ENCODE measurements at regions not wholly inside any gene's neighbourhood (a gene's known extent, or its start where the extent isn't known, plus 50 kb on each side); places are given as distances from the start of the nearest gene placed in this dataset.

DNA sequence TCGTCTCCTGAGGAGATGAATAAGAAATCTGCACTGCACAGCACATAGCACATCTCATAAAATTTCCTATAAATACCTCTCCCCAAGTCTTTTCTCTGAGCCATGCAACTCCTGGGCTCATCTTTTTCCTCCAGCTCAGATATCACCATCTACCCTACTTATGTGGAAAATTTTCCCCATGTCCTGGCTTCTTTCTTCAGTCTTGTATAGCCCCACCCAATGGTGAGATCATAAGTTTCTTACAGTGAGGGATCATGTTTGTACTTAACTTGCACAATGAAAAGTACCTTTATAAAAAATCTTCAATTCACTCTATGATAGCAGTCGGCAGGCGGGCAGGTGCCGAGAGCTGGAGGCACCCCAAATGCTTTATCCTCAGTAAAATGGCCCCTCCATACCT lies 198.6 kb upstream of the S100G start:
- no peak for DNase-seq

DNA sequence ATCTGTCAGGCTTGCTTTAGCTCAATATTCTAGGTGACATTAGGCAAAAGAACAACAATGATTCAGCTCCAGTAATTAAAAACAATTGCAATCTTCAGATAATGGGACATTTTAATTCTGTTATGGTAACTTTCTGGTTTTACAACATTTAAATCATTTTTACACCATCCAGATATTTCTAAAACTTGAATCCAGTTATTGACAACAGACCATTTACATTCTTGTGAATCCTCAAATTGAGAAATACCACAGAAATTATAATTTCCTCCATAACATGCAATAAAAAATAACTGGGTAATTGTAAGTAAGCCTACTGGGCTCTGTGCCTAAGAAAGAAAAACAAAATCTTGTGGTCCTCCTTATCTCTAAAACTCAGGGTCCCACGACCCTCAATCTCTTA lies 195.0 kb upstream of the S100G start:
- no peak for DNase-seq

DNA sequence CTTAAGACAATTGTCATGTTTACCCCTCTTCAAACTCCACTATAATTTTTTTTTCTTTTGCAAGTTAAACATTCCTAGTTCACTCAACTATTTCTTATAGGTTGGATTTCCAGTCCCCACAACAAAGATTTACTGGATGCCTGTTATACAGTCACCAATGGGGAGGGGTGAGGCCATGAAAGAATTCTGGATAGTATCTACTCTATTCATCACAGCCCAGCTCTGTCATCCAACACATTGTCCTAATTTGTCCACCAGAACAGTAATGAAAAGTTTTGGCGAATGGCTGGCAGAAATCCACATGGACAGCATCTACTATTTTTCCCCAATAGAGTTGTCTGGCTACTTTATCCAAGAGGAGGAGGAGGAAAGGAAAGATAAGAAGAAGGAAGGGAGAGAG lies 192.7 kb upstream of the S100G start:
- DNase-seq: no peak

DNA sequence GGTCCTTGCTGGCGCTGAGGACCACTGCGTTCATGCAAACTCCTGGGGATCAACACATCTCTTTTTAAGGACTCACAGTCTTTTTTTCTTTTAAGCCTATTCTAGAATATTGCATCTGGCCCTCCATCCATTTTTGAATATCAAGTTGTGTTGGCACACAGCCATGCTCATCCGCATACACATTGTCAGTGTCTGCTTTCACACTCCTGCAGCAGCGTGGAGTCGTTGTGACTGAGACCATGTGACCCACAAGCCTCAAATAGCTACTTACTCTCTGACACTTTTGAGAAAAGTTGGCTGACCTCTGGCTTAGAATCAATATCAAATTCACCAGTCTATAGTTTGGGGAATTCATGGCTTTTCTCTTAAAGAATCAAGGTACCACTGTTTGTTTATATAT lies 191.8 kb upstream of the S100G start:
- peak; percentile 3 for DNase-seq

GRCh38 chrX:16459008-16459407 lies 190.9 kb upstream of the S100G start:
- DNase-seq: no peak

DNA sequence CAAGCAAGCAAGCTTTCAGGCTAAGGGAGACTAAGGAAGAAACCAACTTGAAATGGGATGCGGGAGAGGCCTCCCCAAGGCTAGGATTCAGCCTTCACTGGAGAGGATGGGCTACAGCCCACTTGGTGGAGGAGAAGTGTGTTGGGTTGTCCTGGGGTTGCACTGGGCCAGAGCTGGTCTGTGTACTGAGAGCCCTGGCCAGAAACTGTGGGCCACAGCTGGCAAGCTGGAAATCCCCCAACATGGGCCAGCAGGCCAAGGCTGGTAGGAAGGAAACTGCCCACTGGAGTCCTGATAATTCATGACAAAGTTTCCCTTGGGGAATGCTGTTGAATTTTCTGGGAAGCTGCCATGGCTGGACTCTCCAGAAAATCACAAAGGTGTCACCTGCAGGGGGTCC lies 188.0 kb upstream of the S100G start:
- DNase-seq: no peak

- DNase-seq: no peak
These were observed 187.0 kb upstream of the S100G start for GRCh38 chrX:16462912-16463311.

- no peak for DNase-seq
These were observed 185.6 kb upstream of the S100G start for GRCh38 chrX:16464369-16464768.

DNA sequence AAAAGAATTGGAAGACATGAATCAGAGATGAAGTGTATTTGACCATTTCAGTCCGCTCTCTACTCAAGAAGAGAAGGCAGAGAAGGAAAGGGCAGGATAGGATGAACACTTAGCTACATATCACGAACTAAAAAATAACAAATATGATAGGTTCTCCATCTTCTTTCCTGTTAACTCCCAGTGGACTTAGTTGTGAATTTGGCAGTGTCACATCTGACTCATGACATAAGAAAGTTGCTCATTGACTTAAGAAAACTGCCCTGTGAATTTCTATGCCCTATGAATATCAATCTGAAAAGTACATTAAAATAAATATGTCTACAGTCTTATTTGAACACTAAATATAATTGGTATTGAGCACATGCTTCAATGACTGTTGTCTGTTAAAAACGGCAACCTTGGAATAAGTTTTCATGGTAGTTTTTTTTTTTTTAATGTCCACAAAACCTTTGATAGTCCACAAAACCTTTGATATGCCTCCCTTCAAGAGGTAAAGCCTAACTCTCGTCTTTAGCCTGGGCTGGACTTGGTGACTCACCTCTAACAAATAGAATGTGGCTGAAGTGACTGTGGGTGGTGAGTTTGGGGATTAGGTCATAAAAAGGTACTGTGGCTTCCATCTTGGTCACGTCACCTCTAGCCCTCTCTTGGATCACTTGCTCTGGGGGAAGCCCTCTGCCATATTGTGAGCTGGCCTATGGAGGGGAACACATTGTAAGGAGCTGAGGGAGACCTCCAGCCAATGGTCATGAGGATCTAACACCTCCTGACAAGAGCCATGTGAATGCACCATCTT lies 184.7 kb upstream of the S100G start:
- DNase-seq: no peak

- DNase-seq: no peak
These were observed 183.1 kb upstream of the S100G start for GRCh38 chrX:16466640-16467432.

- DNase-seq: no peak
These were observed 180.1 kb upstream of the S100G start for GRCh38 chrX:16469870-16470269.

- no peak for DNase-seq
These were observed 177.6 kb upstream of the S100G start for GRCh38 chrX:16472345-16472744.

GRCh38 chrX:16474511-16474910 lies 175.4 kb upstream of the S100G start:
- DNase-seq: no peak

DNA sequence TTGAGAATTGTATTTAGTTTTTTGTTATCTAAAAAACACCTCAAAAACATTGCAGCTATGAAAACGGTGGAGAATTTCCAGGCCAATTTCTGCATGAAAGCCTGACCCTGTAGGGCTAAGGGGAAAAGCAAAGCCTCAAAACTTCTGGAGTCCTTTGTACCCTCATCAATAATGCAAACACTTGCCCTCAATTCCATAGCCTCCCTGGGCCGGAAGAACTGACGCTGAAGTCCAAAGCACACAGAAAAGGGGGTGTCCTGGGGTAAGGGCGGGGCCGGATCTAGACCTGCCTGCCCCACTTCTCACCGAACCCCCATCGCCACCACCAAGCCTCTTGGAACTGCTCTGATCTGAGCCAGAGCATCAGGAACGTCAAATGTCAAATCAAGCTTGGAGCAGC lies 173.9 kb upstream of the S100G start:
- DNase-seq: no peak

DNA sequence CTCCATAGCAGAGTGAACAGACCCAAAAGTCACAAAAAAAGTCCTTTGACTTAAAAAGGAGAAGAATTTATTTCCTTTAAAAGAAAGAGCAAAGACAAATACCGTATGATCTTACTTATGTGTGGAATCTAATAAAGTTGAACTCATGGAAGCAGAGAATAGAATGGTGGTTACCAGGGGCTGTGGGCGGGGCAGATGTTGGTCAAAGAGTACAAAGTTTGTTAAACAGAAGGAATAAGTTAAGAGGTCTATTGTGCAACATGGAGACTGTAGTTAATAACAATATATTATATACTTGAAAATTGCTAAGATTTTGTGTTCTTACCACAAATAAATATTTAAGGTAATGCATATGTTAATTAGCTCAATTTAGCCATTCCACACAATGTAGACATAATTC lies 173.3 kb upstream of the S100G start:
- no peak for DNase-seq

DNA sequence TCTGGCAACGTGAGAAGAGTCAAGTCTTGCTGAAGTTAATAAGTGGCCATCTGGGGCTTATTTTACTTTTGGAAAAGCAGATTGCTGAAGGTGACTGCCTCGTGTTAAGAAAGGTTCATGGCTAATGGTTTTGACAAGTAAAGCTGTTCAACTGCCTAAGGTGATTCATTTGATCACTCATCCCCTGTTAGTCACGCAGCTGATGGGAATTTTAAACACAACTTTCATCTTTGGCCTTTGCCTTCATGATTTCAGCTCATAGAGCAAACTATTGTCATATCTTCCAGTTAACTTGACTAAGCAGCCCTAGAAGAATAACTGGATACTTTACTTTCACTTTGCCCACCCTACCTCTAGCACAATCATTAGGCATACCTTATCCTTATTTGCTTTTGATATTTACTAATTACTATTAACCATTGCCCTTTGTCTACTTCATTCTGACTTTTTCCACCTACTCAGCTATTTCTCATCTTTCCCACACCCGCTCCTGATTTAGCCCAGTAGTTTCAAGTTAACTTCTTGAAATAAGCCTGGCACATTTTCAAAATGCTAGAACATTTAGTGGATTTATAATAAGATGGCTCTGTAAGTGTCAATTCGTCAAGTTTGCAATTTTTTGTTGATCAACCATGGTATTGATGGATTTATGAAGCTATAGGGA lies 170.6 kb upstream of the S100G start:
- no peak for DNase-seq

- DNase-seq: no peak
These were observed 169.9 kb upstream of the S100G start for GRCh38 chrX:16480049-16480448.

- no peak for DNase-seq
These were observed 165.6 kb upstream of the S100G start for GRCh38 chrX:16484338-16484737.

GRCh38 chrX:16487620-16488385 lies 162.2 kb upstream of the S100G start:
- DNase-seq: no peak

GRCh38 chrX:16488959-16489358 lies 161.0 kb upstream of the S100G start:
- no peak for DNase-seq

- DNase-seq: no peak
These were observed 158.5 kb upstream of the S100G start for GRCh38 chrX:16491461-16491860.

DNA sequence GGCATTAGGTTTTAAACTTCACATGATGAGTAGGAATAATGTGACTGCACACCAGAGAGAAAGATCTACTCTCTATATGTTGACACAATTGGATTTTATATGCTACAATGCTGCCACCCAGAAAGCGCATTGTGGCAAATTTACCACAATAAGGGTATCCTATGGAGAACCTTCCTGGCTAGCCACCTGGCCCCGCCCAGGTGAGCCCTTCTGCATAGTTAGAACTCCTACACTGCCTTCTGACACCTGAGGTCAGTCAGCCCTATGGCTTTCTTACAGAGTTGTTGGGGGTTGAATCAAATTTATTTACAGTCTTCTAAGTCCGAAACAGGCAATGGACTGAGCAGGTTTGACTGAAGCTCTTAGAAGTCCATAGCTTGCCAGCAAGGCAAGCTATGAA lies 153.8 kb upstream of the S100G start:
- DNase-seq: no peak
